Neural cell (in vitro differentiated cells): ENCODE measurements at regions not wholly inside any gene's neighbourhood (a gene's known extent, or its start where the extent isn't known, plus 50 kb on each side); places are given as distances from the start of the nearest gene placed in this dataset.

ENCODE experiments used
- H2AFZ ChIP-seq: fragments of 200-600, 300-800 bp; sonication (generic), shearing (Covaris generic); 2 replicates; pipeline ENCODE4 v1.6.0; 2014; ENCODE audit warnings: low read depth, mild to moderate bottlenecking, antibody characterized with exemption, low read length, moderate library complexity
- H3F3A ChIP-seq: fragments of 200-600 bp; shearing (Covaris generic); 2 replicates; pipeline ENCODE4 v1.6.1; 2016; ENCODE audit warnings: mild to moderate bottlenecking, moderate library complexity, mixed read lengths, antibody characterized with exemption, low read length; ENCODE audit not compliant: insufficient read depth, poor library complexity, severe bottlenecking
- H3K27ac ChIP-seq: fragments of 200-600, 300-800 bp; sonication (generic), shearing (Covaris generic); 2 replicates; pipeline ENCODE4 v1.5.1; 2014; ENCODE audit warnings: mild to moderate bottlenecking, low read length, moderate library complexity
- H3K27me3 ChIP-seq: fragments of 300-800, 200-600 bp; sonication (generic), shearing (Covaris generic); 2 replicates; pipeline ENCODE4 v1.6.0; 2014; ENCODE audit warnings: mild to moderate bottlenecking, low read depth, low read length, moderate library complexity; ENCODE audit not compliant: insufficient read depth
- H3K36me3 ChIP-seq: fragments of 300-800, 200-600 bp; sonication (generic), shearing (Covaris generic); 2 replicates; pipeline ENCODE4 v1.5.1; 2014; ENCODE audit warnings: mild to moderate bottlenecking, antibody characterized with exemption, low read length, moderate library complexity; ENCODE audit not compliant: insufficient read depth
- H3K4me2 ChIP-seq: fragments of 300-800, 200-600 bp; sonication (generic), shearing (Covaris generic); 2 replicates; pipeline ENCODE4 v1.6.0; 2014; ENCODE audit warnings: mild to moderate bottlenecking, low read length
- H3K4me3 ChIP-seq: fragments of 300-800, 200-600 bp; sonication (generic), shearing (Covaris generic); 2 replicates; pipeline ENCODE4 v1.5.1; 2014; ENCODE audit warnings: mild to moderate bottlenecking, low read length, moderate library complexity
- H3K79me2 ChIP-seq: fragments of 200-600 bp; shearing (Covaris generic); replicated peaks from 2 replicates; pipeline ENCODE4 v1.6.0; 2014; ENCODE audit warnings: mild to moderate bottlenecking, low read length, moderate library complexity; ENCODE audit not compliant: insufficient read depth
- H3K9ac ChIP-seq: fragments of 300-800, 200-600 bp; sonication (generic), shearing (Covaris generic); 2 replicates; pipeline ENCODE4 v1.6.1; 2016; ENCODE audit warnings: mild to moderate bottlenecking, low read length, mixed read lengths
- H3K9me2 ChIP-seq: fragments of 200-600 bp; shearing (Covaris generic); 2 replicates; pipeline ENCODE4 v1.6.1; 2016; ENCODE audit warnings: mild to moderate bottlenecking, low read length, mixed read lengths; ENCODE audit not compliant: insufficient read depth
- H3K9me3 ChIP-seq: fragments of 200-600, 300-800 bp; sonication (generic), shearing (Covaris generic); 2 replicates; pipeline ENCODE4 v1.6.1; 2016; ENCODE audit warnings: mild to moderate bottlenecking, mixed run types, low read length, moderate library complexity, mixed read lengths
- H4K20me1 ChIP-seq: fragments of 200-600 bp; shearing (Covaris generic); 2 replicates; pipeline ENCODE4 v1.6.1; 2016; ENCODE audit warnings: mild to moderate bottlenecking, mixed run types; ENCODE audit not compliant: insufficient read depth
- EP300 ChIP-seq: fragments of 450-650 bp; conservative IDR thresholded peaks from 2 replicates; pipeline ENCODE4 v1.6.1; 2014; ENCODE audit warnings: antibody characterized with exemption, mild to moderate bottlenecking, moderate library complexity; ENCODE audit not compliant: poor library complexity, severe bottlenecking
- EZH2 ChIP-seq: fragments of 200-600, 300-800 bp; shearing (Covaris generic), sonication (generic); IDR thresholded peaks from 2 replicates; pipeline ENCODE4 v1.6.1; 2014; ENCODE audit warnings: antibody characterized with exemption, low read length, borderline replicate concordance, mild to moderate bottlenecking; ENCODE audit not compliant: insufficient read depth, poor library complexity, severe bottlenecking
- MXI1 ChIP-seq: fragments of 450-650 bp; conservative IDR thresholded peaks from 2 replicates; pipeline ENCODE4 v1.6.1; 2014; ENCODE audit warnings: antibody characterized with exemption, mild to moderate bottlenecking; ENCODE audit not compliant: poor library complexity, severe bottlenecking
- POLR2AphosphoS5 ChIP-seq: IDR thresholded peaks from 2 replicates; pipeline ENCODE4 v1.6.1; 2012
- RAD21 ChIP-seq: fragments of 450-650 bp; conservative IDR thresholded peaks from 2 replicates; pipeline ENCODE4 v1.6.1; 2014; ENCODE audit warnings: antibody characterized with exemption, mild to moderate bottlenecking, moderate library complexity
- SMC3 ChIP-seq: fragments of 450-650 bp; conservative IDR thresholded peaks from 2 replicates; pipeline ENCODE4 v1.6.1; 2014; ENCODE audit warnings: antibody characterized with exemption, mild to moderate bottlenecking, moderate library complexity; ENCODE audit not compliant: poor library complexity
- TAF1 ChIP-seq: IDR thresholded peaks from 2 replicates; pipeline ENCODE4 v1.6.1; 2012; ENCODE audit warnings: low read depth
- TF ChIP-seq, protein P1 (sequence below): IDR thresholded peaks from 2 replicates; pipeline ENCODE4 v1.6.1; 2012; ENCODE audit warnings: borderline replicate concordance
- TF ChIP-seq, protein P2 (sequence below): fragments of 450-650 bp; IDR thresholded peaks from 2 replicates; pipeline ENCODE4 v1.5.1; 2014; ENCODE audit warnings: antibody characterized with exemption, mild to moderate bottlenecking, moderate library complexity; ENCODE audit not compliant: poor library complexity, severe bottlenecking

DNA sequence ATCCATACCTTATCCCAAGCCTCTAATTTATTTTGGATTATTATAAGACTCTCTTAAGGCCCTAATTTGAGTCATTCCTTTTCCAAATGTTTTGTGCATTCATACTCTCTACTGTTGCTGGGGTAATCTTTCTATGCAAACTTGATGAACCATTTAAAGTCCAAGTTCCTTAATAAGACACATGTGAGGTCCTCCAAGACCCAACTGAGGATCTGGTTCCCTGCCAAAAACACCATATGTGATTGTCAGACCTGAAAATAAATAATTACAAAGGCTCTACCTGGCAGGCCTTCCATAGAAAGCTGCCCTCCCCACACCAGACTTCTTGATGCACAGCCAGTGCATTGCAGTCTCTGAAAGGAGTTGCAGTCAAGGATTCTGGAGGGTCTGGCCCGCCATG, 257.9 kb upstream of the AKR1E2 start (continued):
- TF ChIP-seq MXI1, result no peak

DNA sequence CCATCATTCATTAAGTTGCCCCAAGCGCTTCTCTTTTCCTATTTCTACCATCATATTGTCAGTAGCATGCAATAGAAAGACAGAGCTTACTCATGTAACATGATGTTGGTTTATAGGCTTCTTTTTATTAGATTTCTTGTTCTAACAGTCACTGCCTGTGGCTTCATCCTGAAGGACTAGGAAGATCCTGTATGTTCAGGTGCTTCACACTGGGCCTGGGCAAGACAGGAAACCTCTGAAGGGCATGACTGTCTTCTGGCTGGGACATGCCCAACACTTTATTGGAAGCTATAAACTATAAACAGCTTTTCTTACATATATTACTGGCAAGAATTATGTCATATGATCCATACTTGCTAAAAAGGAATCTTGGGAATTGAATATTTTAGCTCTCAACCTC, 258.4 kb upstream of the AKR1E2 start:
- Histone ChIP-seq H3K27ac (no peak overlapping the region), H3K4me2 (no peak overlapping the region), H3K27me3 (no peaks in the 10 kb centered on the region), H3K9me3 (no peaks in the 10 kb centered on the region), H3K9me2 (no peaks in the 10 kb centered on the region), H2AFZ (no peak overlapping the region), H3K9ac (no peak overlapping the region), H3K79me2 (no peaks in the 10 kb centered on the region), H3K4me3 (no peak overlapping the region), H3F3A (no peaks in the 10 kb centered on the region), H4K20me1 (no peaks in the 10 kb centered on the region), H3K36me3 (no peaks in the 10 kb centered on the region)
- TF ChIP-seq SMC3 (no peak), EZH2 (no peak), MXI1 (no peak), POLR2AphosphoS5 (no peak), TAF1 (no peak), RAD21 (no peak), EP300 (no peak)
- TF ChIP-seq, protein P1, sequence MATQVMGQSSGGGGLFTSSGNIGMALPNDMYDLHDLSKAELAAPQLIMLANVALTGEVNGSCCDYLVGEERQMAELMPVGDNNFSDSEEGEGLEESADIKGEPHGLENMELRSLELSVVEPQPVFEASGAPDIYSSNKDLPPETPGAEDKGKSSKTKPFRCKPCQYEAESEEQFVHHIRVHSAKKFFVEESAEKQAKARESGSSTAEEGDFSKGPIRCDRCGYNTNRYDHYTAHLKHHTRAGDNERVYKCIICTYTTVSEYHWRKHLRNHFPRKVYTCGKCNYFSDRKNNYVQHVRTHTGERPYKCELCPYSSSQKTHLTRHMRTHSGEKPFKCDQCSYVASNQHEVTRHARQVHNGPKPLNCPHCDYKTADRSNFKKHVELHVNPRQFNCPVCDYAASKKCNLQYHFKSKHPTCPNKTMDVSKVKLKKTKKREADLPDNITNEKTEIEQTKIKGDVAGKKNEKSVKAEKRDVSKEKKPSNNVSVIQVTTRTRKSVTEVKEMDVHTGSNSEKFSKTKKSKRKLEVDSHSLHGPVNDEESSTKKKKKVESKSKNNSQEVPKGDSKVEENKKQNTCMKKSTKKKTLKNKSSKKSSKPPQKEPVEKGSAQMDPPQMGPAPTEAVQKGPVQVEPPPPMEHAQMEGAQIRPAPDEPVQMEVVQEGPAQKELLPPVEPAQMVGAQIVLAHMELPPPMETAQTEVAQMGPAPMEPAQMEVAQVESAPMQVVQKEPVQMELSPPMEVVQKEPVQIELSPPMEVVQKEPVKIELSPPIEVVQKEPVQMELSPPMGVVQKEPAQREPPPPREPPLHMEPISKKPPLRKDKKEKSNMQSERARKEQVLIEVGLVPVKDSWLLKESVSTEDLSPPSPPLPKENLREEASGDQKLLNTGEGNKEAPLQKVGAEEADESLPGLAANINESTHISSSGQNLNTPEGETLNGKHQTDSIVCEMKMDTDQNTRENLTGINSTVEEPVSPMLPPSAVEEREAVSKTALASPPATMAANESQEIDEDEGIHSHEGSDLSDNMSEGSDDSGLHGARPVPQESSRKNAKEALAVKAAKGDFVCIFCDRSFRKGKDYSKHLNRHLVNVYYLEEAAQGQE, result no peak
- TF ChIP-seq, protein P2, sequence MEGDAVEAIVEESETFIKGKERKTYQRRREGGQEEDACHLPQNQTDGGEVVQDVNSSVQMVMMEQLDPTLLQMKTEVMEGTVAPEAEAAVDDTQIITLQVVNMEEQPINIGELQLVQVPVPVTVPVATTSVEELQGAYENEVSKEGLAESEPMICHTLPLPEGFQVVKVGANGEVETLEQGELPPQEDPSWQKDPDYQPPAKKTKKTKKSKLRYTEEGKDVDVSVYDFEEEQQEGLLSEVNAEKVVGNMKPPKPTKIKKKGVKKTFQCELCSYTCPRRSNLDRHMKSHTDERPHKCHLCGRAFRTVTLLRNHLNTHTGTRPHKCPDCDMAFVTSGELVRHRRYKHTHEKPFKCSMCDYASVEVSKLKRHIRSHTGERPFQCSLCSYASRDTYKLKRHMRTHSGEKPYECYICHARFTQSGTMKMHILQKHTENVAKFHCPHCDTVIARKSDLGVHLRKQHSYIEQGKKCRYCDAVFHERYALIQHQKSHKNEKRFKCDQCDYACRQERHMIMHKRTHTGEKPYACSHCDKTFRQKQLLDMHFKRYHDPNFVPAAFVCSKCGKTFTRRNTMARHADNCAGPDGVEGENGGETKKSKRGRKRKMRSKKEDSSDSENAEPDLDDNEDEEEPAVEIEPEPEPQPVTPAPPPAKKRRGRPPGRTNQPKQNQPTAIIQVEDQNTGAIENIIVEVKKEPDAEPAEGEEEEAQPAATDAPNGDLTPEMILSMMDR, result no peak

DNA sequence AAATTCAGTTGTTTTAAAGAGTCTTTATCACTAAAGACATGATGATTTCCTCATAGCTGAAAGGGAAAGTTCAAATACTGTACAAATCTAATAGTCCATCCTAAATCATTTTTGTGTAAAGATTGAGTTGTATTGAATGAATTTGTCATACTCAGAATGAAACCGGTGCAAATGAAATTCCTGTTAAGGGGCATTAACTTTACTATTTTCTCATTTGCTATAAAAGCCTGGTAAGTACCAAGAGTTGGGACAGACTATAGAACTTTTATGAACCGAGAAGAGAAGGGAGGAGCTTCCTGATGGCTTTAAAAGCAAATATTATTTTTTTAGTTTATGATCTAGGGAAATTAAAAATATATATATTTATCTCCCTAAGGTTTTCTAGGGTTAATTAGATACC, 260.0 kb upstream of the AKR1E2 start:
- no peak for TF ChIP-seq EZH2
- H2AFZ ChIP-seq, result no peak overlapping the region
- H3K9me2 ChIP-seq, result no peaks in the 10 kb centered on the region
- H3K9me3 ChIP-seq, result no peaks in the 10 kb centered on the region
- no peaks in the 10 kb centered on the region for H3K36me3 ChIP-seq
- H4K20me1 ChIP-seq, result no peaks in the 10 kb centered on the region
- no peak overlapping the region for H3K4me2 ChIP-seq
- H3F3A ChIP-seq, result peaks cover 3% of the 10 kb centered on the region
- H3K79me2 ChIP-seq, result no peaks in the 10 kb centered on the region
- no peak overlapping the region for H3K4me3 ChIP-seq
- no peaks in the 10 kb centered on the region for H3K27me3 ChIP-seq
- H3K27ac ChIP-seq, result no peak overlapping the region
- no peak overlapping the region for H3K9ac ChIP-seq
